C4-2B (cell line): ENCODE measurements at regions not wholly inside any gene's neighbourhood (a gene's known extent, or its start where the extent isn't known, plus 50 kb on each side); places are given as distances from the start of the nearest gene placed in this dataset.

Experiments used
- H3K27ac ChIP-seq: fragments of 450-650 bp; 2 replicates; pipeline ENCODE4 v1.5.1; 2017
- CTCF ChIP-seq: fragments of 450-650 bp; conservative IDR thresholded peaks from 2 replicates; pipeline ENCODE4 v1.5.1; 2017; ENCODE audit warnings: mild to moderate bottlenecking
- ZFX ChIP-seq: fragments of 450-650 bp; IDR thresholded peaks from 2 replicates; pipeline ENCODE4 v1.6.1; 2017

GRCh38 chr3:67302489-67302888 lies 304.4 kb downstream of the KBTBD8 start:
- TF ChIP-seq ZFX = no peak
- TF ChIP-seq CTCF = no peak
- H3K27ac ChIP-seq = no peak overlapping the region

GRCh38 chr3:67305160-67305559 lies 307.1 kb downstream of the KBTBD8 start:
- TF ChIP-seq CTCF = no peak
- no peak for TF ChIP-seq ZFX
- H3K27ac ChIP-seq = no peak overlapping the region

GRCh38 chr3:67305922-67306321 lies 307.8 kb downstream of the KBTBD8 start:
- no peak for TF ChIP-seq ZFX
- TF ChIP-seq CTCF = no peak
- no peak overlapping the region for H3K27ac ChIP-seq

GRCh38 chr3:67311440-67311839 lies 313.3 kb downstream of the KBTBD8 start:
- TF ChIP-seq ZFX = no peak
- no peak for TF ChIP-seq CTCF
- no peak overlapping the region for H3K27ac ChIP-seq

- TF ChIP-seq ZFX (no peak), CTCF (no peak)
- H3K27ac ChIP-seq = no peak overlapping the region
Measured at GRCh38 chr3:67312155-67312554, 314.0 kb downstream of the KBTBD8 start.

GRCh38 chr3:67318162-67318561 lies 320.1 kb downstream of the KBTBD8 start:
- no peak overlapping the region for H3K27ac ChIP-seq
- TF ChIP-seq CTCF = no peak
- TF ChIP-seq ZFX = no peak

- H3K27ac ChIP-seq = no peak overlapping the region
- TF ChIP-seq ZFX (no peak), CTCF (no peak)
Measured at GRCh38 chr3:67324554-67324953, 326.4 kb downstream of the KBTBD8 start.
